Activated CD4-positive, alpha-beta memory T cell treated with anti-CD3 and anti-CD28 coated beads, Interleukin-2, amount 10 ng/mL, durations not matched to agents 7 days and 5 days (primary cell): ENCODE measurements at regions not wholly inside any gene's neighbourhood (a gene's known extent, or its start where the extent isn't known, plus 50 kb on each side); places are given as distances from the start of the nearest gene placed in this dataset.

Experiments used
- CTCF ChIA-PET: fragments of 350-600 bp; sonication (Branson Sonifier 250); formaldehyde crosslinking; loops from one replicate; lab custom pipeline; 2021; ENCODE audit warnings: antibody characterized with exemption, inconsistent platforms; lab: Charles Lee
- POLR2A ChIA-PET: fragments of 350-600 bp; sonication (Branson Sonifier 250); formaldehyde crosslinking; loops from one replicate; lab custom pipeline; 2021; ENCODE audit warnings: antibody characterized with exemption; lab: Charles Lee
- DNase-seq: peaks from one replicate; pipeline ENCODE4 v3.0.0-alpha.2; 2020
- H3K27ac Mint-ChIP-seq: one replicate; pipeline ENCODE4 v1.8.0; 2021; ENCODE audit warnings: mild to moderate bottlenecking, mixed read lengths
- H3K27me3 Mint-ChIP-seq: one replicate; pipeline ENCODE4 v1.8.0; 2021; ENCODE audit warnings: mixed read lengths
- H3K36me3 Mint-ChIP-seq: one replicate; pipeline ENCODE4 v1.8.0; 2021; ENCODE audit warnings: low read depth, mixed read lengths
- H3K4me1 Mint-ChIP-seq: one replicate; pipeline ENCODE4 v1.8.0; 2021; ENCODE audit warnings: mixed read lengths
- H3K4me3 Mint-ChIP-seq: one replicate; pipeline ENCODE4 v1.8.0; 2021; ENCODE audit warnings: mild to moderate bottlenecking, mixed read lengths
- H3K9me3 Mint-ChIP-seq: one replicate; pipeline ENCODE4 v1.8.0; 2021; ENCODE audit warnings: mixed read lengths

DNA sequence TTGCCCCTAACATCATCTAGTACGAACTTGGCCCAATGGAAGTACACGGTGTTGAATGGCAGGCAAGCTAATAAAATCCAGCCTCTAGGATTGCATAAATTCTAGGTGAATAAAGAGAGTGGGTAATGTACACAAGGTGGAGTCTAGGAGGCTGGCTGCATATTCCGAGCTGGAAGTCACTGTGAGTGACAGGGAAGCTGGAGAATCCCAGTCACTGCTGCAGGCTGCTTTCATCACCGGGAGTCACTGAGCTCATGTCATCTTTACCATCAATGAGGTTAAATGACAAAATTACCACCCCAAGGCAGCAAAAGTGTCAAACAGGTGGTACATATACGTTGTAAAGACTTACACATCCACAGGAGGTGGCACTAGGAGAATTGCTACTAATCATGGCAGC is 91.3 kb upstream of the HMHB1 start:
- H3K27me3 Mint-ChIP-seq: no peaks in the 10 kb centered on the region
- H3K4me1 Mint-ChIP-seq: peaks cover 5% of the 10 kb centered on the region
- no peak overlapping the region for H3K4me3 Mint-ChIP-seq
- peaks cover 23% of the 10 kb centered on the region for H3K36me3 Mint-ChIP-seq
- H3K27ac Mint-ChIP-seq: no peak overlapping the region
- ChIA-PET POLR2A (no interaction called here), CTCF (interaction anchor here (0.6 kb wide), 1 partner anchor 13 kb away, joined by 3 read pairs; no protein-coding TSS in a partner anchor)
- H3K9me3 Mint-ChIP-seq: peaks cover 23% of the 10 kb centered on the region
- DNase-seq: no peak

DNA sequence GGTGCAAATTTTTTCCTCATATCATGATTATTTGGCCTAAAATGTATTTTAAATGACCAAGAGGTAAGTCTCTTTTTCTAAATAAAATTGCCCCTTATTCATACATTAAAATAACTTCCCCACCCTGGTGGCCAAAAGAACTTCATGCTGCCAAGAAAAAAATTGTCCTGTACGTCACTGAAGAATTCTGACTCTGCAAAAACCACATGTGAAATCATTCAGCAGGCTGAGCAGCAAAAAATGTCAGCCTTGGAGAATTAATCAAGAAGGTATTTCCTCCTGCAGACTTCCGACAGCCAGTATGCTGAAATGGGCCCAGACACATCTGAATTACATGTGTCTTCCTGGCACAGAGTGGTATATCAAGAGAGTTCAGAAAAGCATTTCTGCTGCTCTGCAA is 94.6 kb upstream of the HMHB1 start:
- DNase-seq: no peak
- H3K9me3 Mint-ChIP-seq: peaks cover 4% of the 10 kb centered on the region
- no peaks in the 10 kb centered on the region for H3K4me1 Mint-ChIP-seq
- H3K27ac Mint-ChIP-seq: no peak overlapping the region
- H3K4me3 Mint-ChIP-seq: no peak overlapping the region
- no peaks in the 10 kb centered on the region for H3K27me3 Mint-ChIP-seq
- H3K36me3 Mint-ChIP-seq: peaks cover 4% of the 10 kb centered on the region
- CTCF ChIA-PET: no interaction called here
- POLR2A ChIA-PET: no interaction called here

DNA sequence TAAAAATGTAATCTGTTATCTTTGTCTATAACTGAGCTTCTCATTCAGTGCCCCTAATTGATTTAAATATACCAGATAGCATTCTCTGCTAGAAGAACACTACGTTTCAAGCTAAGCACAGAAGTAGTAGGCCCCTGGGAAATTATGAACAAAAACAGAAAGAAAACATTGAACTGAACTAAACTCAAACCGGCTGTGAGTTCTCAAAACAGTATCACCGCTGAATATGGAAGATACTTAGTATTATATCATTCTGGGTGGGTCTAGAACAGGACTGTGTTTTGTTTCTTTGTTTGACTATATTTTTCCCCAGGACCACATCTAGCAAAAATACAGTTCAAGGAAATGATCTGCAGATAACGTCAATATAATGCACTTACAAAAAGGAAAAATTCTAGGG is 95.1 kb upstream of the HMHB1 start:
- Mint-ChIP-seq H3K36me3 (no peaks in the 10 kb centered on the region), H3K27ac (no peak overlapping the region), H3K9me3 (no peaks in the 10 kb centered on the region), H3K27me3 (no peaks in the 10 kb centered on the region), H3K4me3 (no peak overlapping the region), H3K4me1 (no peaks in the 10 kb centered on the region)
- CTCF ChIA-PET: no interaction called here
- no peak for DNase-seq
- POLR2A ChIA-PET: no interaction called here

DNA sequence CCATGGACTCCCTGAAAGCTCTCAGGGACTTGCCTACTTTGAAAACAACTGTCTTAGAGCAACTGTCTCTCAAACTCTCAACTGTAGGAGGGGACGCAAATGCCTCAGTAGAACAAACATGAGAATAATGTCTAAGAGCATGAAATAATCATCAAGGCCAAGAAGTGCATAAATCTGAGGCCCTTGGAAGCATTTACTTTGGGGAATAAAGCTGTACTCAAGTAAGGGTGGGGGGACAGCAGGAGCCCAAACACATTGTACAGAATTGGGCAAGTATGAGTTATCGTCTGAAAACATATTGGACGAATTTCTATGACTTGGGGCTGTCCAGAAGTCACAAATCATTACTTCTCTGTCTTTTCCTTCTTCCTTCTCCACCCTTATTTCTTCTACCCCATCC is 96.3 kb upstream of the HMHB1 start:
- ChIA-PET CTCF (no interaction called here), POLR2A (no interaction called here)
- Mint-ChIP-seq H3K4me1 (no peaks in the 10 kb centered on the region), H3K4me3 (no peak overlapping the region), H3K36me3 (no peaks in the 10 kb centered on the region), H3K27me3 (no peaks in the 10 kb centered on the region), H3K9me3 (no peaks in the 10 kb centered on the region), H3K27ac (no peak overlapping the region)
- no peak for DNase-seq

DNA sequence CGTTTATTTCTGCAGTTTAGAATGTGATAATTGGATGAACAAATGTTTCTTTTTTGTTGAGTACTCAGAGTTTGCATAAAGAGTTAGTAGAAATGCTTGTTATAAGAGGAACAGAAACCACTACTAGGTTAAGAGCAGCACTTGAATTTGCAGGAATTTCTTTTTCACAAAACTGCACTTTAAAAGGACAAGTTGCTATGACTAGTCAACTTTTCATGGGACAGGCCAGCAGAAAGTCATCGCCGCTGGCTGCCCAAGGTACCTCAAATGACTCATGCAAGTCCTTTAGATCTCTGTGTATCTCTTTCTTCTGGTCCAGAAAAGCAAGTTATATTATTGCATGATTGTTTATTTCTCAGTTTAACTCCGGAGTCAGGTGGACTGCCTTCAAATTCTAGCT is 97.3 kb upstream of the HMHB1 start:
- POLR2A ChIA-PET: no interaction called here
- H3K4me3 Mint-ChIP-seq: no peak overlapping the region
- no peaks in the 10 kb centered on the region for H3K36me3 Mint-ChIP-seq
- CTCF ChIA-PET: no interaction called here
- no peak for DNase-seq
- H3K9me3 Mint-ChIP-seq: no peaks in the 10 kb centered on the region
- H3K27me3 Mint-ChIP-seq: no peaks in the 10 kb centered on the region
- no peaks in the 10 kb centered on the region for H3K4me1 Mint-ChIP-seq
- H3K27ac Mint-ChIP-seq: no peak overlapping the region

DNA sequence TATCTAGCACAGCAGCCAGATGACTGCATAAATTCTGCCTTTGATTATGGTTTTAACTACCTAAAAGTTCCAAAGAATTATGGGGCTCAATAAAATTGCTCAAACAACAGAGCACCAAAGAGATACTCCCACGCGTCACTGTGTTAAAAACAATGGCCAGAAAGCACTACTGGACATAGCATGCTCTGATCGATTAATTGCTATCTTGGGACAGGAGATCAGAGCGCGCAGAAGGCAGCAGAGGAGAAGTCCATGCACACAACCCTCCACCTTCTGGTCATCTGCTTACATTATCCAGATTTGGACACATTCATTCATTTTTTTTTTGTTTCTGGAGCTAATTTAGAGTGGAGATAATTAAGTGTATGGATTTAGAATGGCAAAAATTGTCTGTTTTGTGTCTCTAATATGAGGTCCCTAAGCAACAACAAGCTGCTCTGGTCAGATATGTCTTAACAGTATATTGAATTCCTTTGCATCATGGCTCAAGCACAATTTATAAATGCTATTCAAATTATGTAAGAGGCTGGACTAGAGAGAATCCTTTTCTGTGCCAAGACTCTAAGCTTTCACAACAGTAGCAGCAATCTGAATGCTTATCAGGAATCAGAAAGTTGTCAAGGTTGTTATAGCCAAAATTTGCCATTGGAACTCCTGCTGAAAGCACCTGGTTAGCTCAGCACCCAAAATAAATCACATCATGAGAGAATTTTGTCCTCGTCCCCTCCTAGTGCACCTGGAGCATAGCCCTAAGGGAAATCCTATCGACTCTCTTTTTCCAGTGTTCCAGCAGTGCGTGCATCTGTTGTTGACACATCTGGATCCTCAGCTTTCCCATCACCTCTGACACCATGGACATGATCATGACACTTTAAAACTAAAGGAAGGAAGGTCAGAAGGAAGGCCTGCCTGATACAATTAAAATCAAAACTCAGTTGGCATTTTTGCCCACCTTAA is 98.6 kb upstream of the HMHB1 start:
- no peak overlapping the region for H3K4me3 Mint-ChIP-seq
- DNase-seq: no peak
- CTCF ChIA-PET: no interaction called here

DNA sequence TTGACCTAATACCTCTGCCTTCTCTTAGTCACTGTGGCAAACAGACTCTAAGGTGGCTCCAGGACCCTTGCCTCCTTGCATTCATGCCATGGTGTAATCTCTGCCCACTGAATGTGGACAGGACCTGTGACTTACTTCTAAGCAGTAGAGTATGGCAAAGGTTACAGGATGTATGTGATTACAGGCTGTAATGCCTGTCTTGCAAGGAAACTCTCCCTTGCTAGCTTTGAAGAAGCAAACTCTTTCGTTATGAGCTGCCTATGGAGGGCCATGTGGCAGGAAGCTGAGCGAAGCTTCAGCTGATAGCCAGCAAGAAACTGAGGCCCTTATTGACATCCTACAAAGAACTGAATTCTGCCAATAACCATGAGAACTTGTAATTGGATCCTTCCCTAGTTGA is 103.3 kb upstream of the HMHB1 start:
- Mint-ChIP-seq H3K27me3 (no peaks in the 10 kb centered on the region), H3K9me3 (no peaks in the 10 kb centered on the region), H3K27ac (no peak overlapping the region), H3K4me3 (no peak overlapping the region), H3K4me1 (peaks cover 4% of the 10 kb centered on the region), H3K36me3 (no peaks in the 10 kb centered on the region)
- no peak for DNase-seq
- CTCF ChIA-PET: no interaction called here
- POLR2A ChIA-PET: no interaction called here

More for the DNA sequence above, 98.6 kb upstream of the HMHB1 start:
- POLR2A ChIA-PET: no interaction called here
- Mint-ChIP-seq H3K27me3 (no peaks in the 10 kb centered on the region), H3K9me3 (no peaks in the 10 kb centered on the region), H3K4me1 (peaks cover 4% of the 10 kb centered on the region), H3K27ac (no peak overlapping the region), H3K36me3 (no peaks in the 10 kb centered on the region)

DNA sequence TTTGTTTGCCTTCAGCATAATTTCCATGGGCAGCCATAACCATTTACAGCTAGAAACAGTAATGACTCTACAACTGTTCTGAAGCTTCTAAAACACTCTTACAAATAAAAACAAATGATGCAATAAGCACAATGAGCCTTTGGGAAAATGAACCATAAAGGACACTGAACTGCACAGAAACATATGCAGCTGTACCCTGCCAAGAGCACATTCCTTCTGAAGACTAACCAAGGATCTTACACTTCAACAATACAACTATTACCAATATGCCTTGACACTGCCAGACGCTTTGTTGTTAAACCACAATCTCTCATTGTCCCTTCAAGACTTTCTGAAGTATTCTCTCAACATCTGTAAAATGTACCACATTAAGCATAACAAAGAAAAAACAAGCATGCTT is 104.2 kb upstream of the HMHB1 start:
- DNase-seq: no peak
- Mint-ChIP-seq H3K9me3 (no peaks in the 10 kb centered on the region), H3K4me1 (peaks cover 4% of the 10 kb centered on the region), H3K27me3 (no peaks in the 10 kb centered on the region), H3K27ac (no peak overlapping the region), H3K36me3 (no peaks in the 10 kb centered on the region), H3K4me3 (no peak overlapping the region)
- POLR2A ChIA-PET: no interaction called here
- CTCF ChIA-PET: interaction anchor here (0.7 kb wide), 1 partner anchor 27 kb away, joined by 4 read pairs; no protein-coding TSS in a partner anchor

DNA sequence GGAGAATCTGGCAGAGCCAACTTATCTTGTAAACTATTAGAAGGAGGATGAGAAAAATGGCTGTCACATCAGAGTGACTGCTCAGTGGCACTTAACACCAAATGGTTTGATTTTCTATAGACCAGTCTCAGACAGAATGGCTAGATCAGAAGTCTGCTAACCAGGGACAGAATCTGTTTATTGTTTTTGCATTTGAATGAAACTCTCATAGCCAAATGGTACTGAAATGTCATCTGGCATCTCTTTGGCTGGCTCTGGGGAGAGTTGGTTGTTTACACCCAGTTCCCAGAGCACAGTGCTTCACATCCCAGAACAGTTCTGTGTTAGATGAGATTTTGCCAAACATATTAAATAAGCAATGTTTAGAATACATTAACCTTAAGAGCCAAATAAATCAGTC is 106.6 kb upstream of the HMHB1 start:
- Mint-ChIP-seq H3K4me1 (peaks cover 4% of the 10 kb centered on the region), H3K9me3 (no peaks in the 10 kb centered on the region), H3K27me3 (no peaks in the 10 kb centered on the region), H3K36me3 (no peaks in the 10 kb centered on the region), H3K27ac (no peak overlapping the region), H3K4me3 (no peak overlapping the region)
- POLR2A ChIA-PET: no interaction called here
- DNase-seq: no peak
- CTCF ChIA-PET: no interaction called here

DNA sequence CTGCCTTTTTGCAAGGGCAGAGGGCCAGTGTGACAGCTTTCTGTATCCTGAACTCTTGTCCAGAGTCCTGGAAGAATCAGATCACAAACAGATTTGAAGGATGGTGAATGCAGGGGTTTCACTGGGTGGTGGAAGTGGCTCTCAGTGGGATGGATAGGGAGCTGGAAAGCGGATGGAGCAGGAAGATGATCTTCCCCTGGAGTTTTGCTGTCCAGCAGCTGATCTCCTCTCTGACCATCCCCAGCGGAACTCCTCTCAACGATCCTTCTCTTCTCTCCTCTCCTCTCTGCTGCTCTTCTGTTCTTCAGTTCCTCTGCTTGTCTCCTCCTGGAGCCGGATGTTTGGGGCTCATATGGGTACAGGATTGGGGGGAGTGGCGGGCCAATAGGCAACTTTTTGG is 108.3 kb upstream of the HMHB1 start:
- H3K9me3 Mint-ChIP-seq: no peaks in the 10 kb centered on the region
- POLR2A ChIA-PET: no interaction called here
- no peaks in the 10 kb centered on the region for H3K27me3 Mint-ChIP-seq
- CTCF ChIA-PET: no interaction called here
- H3K36me3 Mint-ChIP-seq: no peaks in the 10 kb centered on the region
- H3K4me1 Mint-ChIP-seq: peaks cover 9% of the 10 kb centered on the region
- H3K4me3 Mint-ChIP-seq: no peak overlapping the region
- no peak for DNase-seq
- H3K27ac Mint-ChIP-seq: no peak overlapping the region

DNA sequence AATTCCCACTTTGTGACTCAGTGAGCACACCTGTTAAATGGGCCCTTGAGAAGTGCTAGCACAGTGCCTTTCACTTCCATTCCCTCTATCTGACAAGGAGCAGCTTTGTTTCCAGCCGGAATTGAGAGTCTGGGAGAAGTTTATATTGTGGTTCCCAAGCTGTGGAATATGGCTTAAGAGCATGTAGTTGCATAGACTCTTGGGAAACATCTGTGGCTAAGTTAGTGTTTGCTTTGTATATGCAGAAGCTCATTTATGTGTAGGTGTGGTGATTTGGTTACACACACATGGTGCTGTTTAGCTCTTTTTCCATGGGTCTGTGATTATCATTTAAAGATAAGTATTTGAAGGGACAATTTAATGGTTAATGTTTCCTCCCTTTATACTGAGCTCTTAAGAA is 110.5 kb upstream of the HMHB1 start:
- H3K27ac Mint-ChIP-seq: no peak overlapping the region
- H3K4me3 Mint-ChIP-seq: no peak overlapping the region
- ChIA-PET CTCF (interaction anchor here (0.6 kb wide), 1 partner anchor 8 kb away, joined by 3 read pairs; no protein-coding TSS in a partner anchor), POLR2A (no interaction called here)
- no peak for DNase-seq
- no peaks in the 10 kb centered on the region for H3K9me3 Mint-ChIP-seq
- H3K27me3 Mint-ChIP-seq: no peaks in the 10 kb centered on the region
- peaks cover 19% of the 10 kb centered on the region for H3K4me1 Mint-ChIP-seq
- no peaks in the 10 kb centered on the region for H3K36me3 Mint-ChIP-seq

DNA sequence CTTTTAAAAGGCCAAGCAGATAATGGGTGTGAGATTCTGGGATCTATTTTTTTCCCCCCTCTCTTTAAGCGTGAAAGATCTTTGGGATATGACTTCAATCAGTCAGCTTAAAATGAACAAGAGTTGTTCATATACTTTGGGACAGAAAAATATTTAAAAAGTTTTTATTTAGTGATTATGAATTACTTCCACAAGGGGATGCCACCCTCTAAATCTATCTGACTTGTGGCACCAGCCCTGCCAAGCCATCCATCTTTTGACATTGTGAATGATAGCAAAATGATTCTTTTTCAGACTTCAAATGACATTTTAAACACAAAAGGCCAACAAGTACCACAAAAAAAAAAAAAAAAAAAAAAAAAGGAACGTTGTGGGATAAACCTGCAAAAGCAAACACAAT is 111.0 kb upstream of the HMHB1 start:
- H3K4me3 Mint-ChIP-seq: no peak overlapping the region
- H3K27me3 Mint-ChIP-seq: no peaks in the 10 kb centered on the region
- no peak for DNase-seq
- ChIA-PET POLR2A (no interaction called here), CTCF (no interaction called here)
- H3K36me3 Mint-ChIP-seq: no peaks in the 10 kb centered on the region
- H3K9me3 Mint-ChIP-seq: no peaks in the 10 kb centered on the region
- no peak overlapping the region for H3K27ac Mint-ChIP-seq
- H3K4me1 Mint-ChIP-seq: peaks cover 19% of the 10 kb centered on the region

DNA sequence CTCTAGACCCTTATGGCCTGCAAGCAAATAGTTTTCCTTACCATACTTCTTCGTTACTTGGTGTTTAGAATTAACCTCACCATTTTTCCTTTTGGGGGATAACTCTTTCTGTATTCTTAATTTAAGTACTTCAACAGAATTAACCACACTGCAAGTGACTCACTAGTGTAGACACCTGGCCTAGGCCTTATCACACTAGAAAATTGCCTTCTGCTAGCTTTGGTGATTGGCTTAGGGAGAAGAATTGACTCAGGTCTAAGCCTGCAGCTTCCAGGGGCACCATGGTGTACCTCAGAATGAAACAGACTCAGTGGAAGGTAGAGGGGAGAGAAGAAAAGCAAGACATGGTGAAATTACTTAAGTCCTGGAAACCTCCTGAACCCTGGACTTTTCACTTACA is 112.8 kb upstream of the HMHB1 start:
- Mint-ChIP-seq H3K9me3 (no peaks in the 10 kb centered on the region), H3K4me1 (peaks cover 28% of the 10 kb centered on the region), H3K36me3 (peaks cover 7% of the 10 kb centered on the region), H3K27me3 (no peaks in the 10 kb centered on the region), H3K27ac (no peak overlapping the region), H3K4me3 (no peak overlapping the region)
- ChIA-PET POLR2A (no interaction called here), CTCF (no interaction called here)
- no peak for DNase-seq

DNA sequence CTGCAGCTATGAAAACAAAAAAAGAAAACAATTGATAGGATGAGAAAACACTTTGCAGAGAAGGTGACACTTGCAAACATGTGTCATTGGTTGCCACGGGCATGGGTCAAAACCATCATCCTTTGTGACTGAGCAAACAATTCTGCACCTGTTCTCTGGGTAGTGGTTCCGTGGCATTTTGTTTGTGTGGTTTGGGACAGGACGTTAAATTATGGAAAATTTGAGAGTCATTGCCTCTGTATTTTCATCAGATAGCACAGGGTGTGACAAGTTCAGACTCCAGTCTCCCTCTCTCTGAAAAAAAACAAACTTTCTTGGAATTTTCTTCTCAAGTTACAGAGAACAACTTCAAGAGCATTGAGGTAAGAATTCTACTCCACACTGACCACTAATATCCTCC is 113.4 kb upstream of the HMHB1 start:
- DNase-seq: no peak
- CTCF ChIA-PET: interaction anchor here (0.6 kb wide), 1 partner anchor 295 kb away, joined by 3 read pairs; the partner anchor contains the start of gene NR3C1
- Mint-ChIP-seq H3K27ac (no peak overlapping the region), H3K36me3 (peaks cover 7% of the 10 kb centered on the region), H3K4me3 (no peak overlapping the region), H3K27me3 (no peaks in the 10 kb centered on the region), H3K9me3 (no peaks in the 10 kb centered on the region), H3K4me1 (peaks cover 34% of the 10 kb centered on the region)
- POLR2A ChIA-PET: no interaction called here
